T-helper 2 cell treated with Interferon-gamma antibody and Interleukin-4, amounts not matched to agents 5 μg/mL and 100 μg/mL, for 36 hours (primary cell): ENCODE measurements at regions not wholly inside any gene's neighbourhood (a gene's known extent, or its start where the extent isn't known, plus 50 kb on each side); places are given as distances from the start of the nearest gene placed in this dataset.

Experiments used
- DNase-seq: peaks from one replicate; pipeline ENCODE4 v3.0.0; 2021; ENCODE audit warnings: low spot score
- H3K27ac Mint-ChIP-seq: one replicate; pipeline ENCODE4 v1.8.0; 2021; ENCODE audit warnings: mild to moderate bottlenecking, mixed read lengths
- H3K27me3 Mint-ChIP-seq: one replicate; pipeline ENCODE4 v1.8.0; 2021; ENCODE audit warnings: low read depth, mixed read lengths
- H3K36me3 Mint-ChIP-seq: one replicate; pipeline ENCODE4 v1.8.0; 2021; ENCODE audit warnings: low read depth, mixed read lengths
- H3K4me1 Mint-ChIP-seq: one replicate; pipeline ENCODE4 v1.8.0; 2021; ENCODE audit warnings: low read depth, mixed read lengths
- H3K4me3 Mint-ChIP-seq: one replicate; pipeline ENCODE4 v1.8.0; 2022; ENCODE audit warnings: mild to moderate bottlenecking, moderate library complexity, mixed read lengths
- H3K9me3 Mint-ChIP-seq: one replicate; pipeline ENCODE4 v1.8.0; 2021; ENCODE audit warnings: mixed read lengths

- Mint-ChIP-seq H3K36me3 (no peaks in the 10 kb centered on the region), H3K4me3 (no peak overlapping the region), H3K9me3 (no peaks in the 10 kb centered on the region), H3K27me3 (peaks cover 21% of the 10 kb centered on the region), H3K27ac (no peak overlapping the region), H3K4me1 (no peaks in the 10 kb centered on the region)
- DNase-seq: no peak
These were observed 85.2 kb upstream of the ANKRD34C start for GRCh38 chr15:79197285-79197684.

DNA sequence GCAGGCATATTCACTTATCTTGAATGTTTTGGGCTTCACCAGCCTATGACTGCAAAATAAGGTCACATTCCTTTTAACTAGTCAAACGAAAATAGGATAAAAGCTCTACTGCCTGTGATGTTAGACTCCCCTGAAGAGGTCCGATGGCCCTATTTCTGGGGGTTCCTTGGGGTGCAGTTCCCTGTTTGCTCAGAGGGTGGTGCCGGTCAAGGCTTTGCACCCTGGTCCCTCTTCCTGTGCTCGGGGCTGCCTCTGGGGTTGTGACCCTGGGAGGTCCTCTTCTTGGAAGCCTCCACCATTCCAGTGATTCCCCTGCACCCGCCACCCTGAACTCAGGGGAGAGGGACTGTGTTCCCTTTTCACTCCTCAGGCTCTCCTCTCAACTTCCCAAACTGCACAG lies 86.7 kb upstream of the ANKRD34C start:
- Mint-ChIP-seq H3K4me1 (no peaks in the 10 kb centered on the region), H3K4me3 (no peak overlapping the region), H3K27ac (no peak overlapping the region), H3K9me3 (no peaks in the 10 kb centered on the region), H3K36me3 (no peaks in the 10 kb centered on the region), H3K27me3 (peaks cover 14% of the 10 kb centered on the region)
- DNase-seq: no peak

DNA sequence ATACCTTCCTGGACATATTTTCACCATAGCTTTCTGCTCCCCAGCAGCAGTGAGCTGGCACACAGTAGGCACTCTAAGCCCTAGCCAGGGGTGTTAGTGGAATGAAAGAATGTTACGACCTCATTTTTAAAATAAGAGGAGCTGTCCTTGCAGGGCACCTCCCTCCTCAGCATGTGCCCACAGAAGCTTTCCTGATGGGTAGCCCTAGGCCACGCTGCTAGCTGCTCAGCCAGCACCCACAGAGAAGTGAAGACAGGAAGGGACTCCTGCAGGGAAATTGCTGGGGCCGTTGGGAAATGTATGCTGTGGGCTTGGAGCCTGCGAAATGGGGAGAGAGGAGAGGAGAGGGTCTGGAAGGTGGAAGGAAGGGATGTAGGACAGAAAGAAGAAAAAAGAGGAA lies 87.3 kb upstream of the ANKRD34C start:
- H3K9me3 Mint-ChIP-seq: no peaks in the 10 kb centered on the region
- DNase-seq: no peak
- no peaks in the 10 kb centered on the region for H3K36me3 Mint-ChIP-seq

GRCh38 chr15:79194386-79194785 lies 88.1 kb upstream of the ANKRD34C start:
- no peak for DNase-seq
- Mint-ChIP-seq H3K4me1 (no peaks in the 10 kb centered on the region), H3K36me3 (no peaks in the 10 kb centered on the region), H3K27ac (no peak overlapping the region), H3K27me3 (peaks cover 11% of the 10 kb centered on the region), H3K9me3 (no peaks in the 10 kb centered on the region), H3K4me3 (no peak overlapping the region)

More for the DNA sequence above, 87.3 kb upstream of the ANKRD34C start:
- no peak overlapping the region for H3K27ac Mint-ChIP-seq
- peaks cover 11% of the 10 kb centered on the region for H3K27me3 Mint-ChIP-seq
- H3K4me1 Mint-ChIP-seq: no peaks in the 10 kb centered on the region
- no peak overlapping the region for H3K4me3 Mint-ChIP-seq

- Mint-ChIP-seq H3K27ac (no peak overlapping the region), H3K9me3 (no peaks in the 10 kb centered on the region), H3K4me1 (no peaks in the 10 kb centered on the region), H3K4me3 (no peak overlapping the region), H3K36me3 (no peaks in the 10 kb centered on the region), H3K27me3 (peaks cover 11% of the 10 kb centered on the region)
- no peak for DNase-seq
These were observed 89.0 kb upstream of the ANKRD34C start for GRCh38 chr15:79193549-79193948.

DNA sequence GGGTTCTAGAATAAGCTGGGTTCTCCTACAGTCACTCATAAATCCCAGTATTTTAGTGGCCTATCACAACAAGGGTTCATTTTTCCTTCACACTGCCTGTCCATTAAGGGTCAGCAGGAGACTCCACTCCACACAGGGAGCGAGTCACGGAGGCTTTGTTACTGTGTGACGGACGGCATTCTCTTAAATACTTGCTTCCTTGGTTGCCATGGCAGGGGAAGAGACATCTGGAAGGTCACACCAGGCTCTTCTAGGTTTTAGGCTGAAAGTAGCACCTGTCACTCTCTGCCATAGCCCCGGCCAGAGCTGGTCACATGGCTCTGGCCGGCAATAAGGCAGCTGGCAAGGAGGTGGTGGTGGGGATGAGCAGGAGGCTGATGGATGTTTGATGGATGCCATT lies 89.4 kb upstream of the ANKRD34C start:
- Mint-ChIP-seq H3K4me3 (no peak overlapping the region), H3K4me1 (no peaks in the 10 kb centered on the region)

DNA sequence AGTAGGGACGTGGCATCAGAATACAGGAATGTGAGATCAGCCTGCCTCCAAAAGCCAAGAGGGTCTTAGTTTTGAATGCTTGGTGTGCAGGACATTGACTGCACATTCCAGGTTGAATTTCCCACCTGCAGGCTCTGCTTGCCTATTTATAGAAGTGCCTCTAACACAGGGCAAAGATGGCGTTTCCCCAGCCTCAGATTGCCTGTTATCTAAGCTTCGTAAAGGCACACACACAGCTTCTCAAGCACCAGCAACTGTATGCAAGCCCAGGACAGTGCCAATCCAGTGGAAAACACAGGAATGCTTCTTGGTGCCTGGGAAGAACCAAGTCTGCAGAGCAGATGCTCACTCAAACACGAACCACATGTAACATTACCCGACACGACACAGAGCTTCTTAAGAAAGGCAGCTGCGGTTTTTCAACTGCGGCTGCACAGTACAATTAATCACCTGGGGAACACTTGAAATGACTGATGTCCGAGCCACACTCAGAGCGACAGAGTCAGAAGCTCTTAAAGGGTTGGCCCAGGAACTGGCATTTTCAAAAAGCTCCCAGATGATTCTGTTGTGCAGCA lies 90.0 kb upstream of the ANKRD34C start:
- Mint-ChIP-seq H3K9me3 (no peaks in the 10 kb centered on the region), H3K27me3 (peaks cover 11% of the 10 kb centered on the region), H3K27ac (no peak overlapping the region), H3K4me3 (no peak overlapping the region), H3K36me3 (no peaks in the 10 kb centered on the region), H3K4me1 (no peaks in the 10 kb centered on the region)
- DNase-seq: no peak

More for the DNA sequence above, 89.4 kb upstream of the ANKRD34C start:
- Mint-ChIP-seq H3K36me3 (no peaks in the 10 kb centered on the region), H3K27me3 (peaks cover 11% of the 10 kb centered on the region), H3K27ac (no peak overlapping the region), H3K9me3 (no peaks in the 10 kb centered on the region)
- DNase-seq: no peak

DNA sequence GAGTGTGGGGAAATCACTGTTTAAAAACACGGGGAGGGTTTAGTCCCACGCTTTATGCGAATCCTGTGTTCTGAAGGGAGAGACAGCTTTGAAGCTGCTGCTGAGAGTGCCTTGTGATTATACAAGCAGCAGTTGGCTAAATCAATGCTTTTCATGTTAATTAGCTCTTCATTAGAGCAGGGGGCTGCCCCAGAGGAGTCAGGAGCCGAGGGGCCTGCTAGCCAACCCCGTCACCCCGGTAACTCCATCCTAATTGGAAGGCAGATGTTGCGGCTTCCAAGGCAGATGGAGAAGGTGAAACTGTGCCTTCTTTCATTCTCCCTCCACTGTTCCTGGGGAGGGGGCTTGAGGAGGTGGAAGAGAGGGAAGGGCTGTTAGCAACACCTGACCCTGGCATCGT lies 92.4 kb upstream of the ANKRD34C start:
- peaks cover 4% of the 10 kb centered on the region for H3K27me3 Mint-ChIP-seq
- H3K4me1 Mint-ChIP-seq: no peaks in the 10 kb centered on the region
- no peak overlapping the region for H3K4me3 Mint-ChIP-seq
- no peak overlapping the region for H3K27ac Mint-ChIP-seq
- H3K9me3 Mint-ChIP-seq: no peaks in the 10 kb centered on the region
- H3K36me3 Mint-ChIP-seq: no peaks in the 10 kb centered on the region
- no peak for DNase-seq

DNA sequence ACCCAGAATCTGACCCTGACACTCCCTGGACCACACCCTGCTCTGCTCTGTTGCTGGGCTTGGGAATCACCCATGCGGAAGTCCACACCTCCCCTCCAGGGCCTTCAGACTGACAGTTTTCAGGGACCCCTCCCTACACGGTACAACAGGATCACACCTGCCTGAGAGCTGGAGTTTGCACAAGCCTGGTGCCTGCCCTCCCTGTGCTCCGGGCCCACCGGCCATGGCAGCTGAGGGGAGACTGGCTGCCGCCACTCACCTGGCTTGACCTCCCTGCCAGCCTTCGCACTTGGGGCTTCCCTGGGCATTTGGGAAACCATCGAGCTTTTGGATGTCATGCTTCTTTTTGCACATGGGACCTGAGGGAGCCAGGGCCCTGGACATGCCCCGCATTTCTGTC lies 95.9 kb upstream of the ANKRD34C start:
- Mint-ChIP-seq H3K4me3 (no peak overlapping the region), H3K9me3 (no peaks in the 10 kb centered on the region), H3K4me1 (no peaks in the 10 kb centered on the region), H3K36me3 (no peaks in the 10 kb centered on the region), H3K27me3 (peaks cover 3% of the 10 kb centered on the region), H3K27ac (no peak overlapping the region)
- DNase-seq: no peak

DNA sequence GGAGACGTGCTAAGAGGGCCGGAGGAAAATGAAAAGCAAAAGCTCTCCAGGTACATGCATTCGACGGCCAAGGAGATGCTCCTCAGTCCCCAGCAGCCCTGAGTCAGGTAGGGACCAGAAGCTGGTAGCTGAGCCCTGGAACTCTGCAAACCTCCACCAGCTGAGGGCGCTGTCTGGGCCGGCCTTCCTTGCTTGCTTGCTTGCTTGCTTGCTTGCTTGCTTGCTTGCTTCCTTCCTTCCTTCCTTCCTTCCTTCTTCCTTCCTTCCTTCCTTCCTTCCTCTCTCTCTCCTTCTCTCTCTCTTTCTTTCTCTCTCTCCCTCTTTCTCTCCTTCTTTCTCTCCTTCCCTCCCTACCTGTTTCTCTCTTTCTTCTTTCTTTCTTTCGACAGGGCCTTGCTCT lies 94.6 kb upstream of the RASGRF1 start:
- Mint-ChIP-seq H3K4me3 (no peak overlapping the region), H3K36me3 (no peaks in the 10 kb centered on the region), H3K27ac (no peak overlapping the region), H3K27me3 (peaks cover 3% of the 10 kb centered on the region), H3K4me1 (no peaks in the 10 kb centered on the region), H3K9me3 (no peaks in the 10 kb centered on the region)
- DNase-seq: no peak

DNA sequence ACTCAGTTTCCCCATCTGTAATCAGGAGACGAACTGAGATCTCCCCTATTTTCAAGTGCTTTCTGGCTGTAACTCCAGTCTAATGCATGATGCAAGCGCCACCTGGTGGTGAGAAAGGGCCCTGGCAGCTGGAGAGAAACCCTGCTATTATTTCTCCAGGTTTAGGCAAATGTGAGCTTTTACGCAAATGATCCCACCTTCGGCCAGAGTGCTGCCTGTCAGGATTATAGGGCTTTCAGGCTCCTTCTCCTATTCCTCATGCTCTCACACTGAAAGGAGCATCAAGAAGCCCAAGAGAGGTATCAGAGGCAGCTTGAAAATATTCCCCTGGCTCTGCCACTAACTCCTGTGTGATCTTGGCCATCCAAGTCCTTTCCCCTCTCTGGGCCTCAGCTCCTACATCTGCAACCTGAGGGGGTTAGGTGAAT lies 93.9 kb upstream of the RASGRF1 start:
- H3K9me3 Mint-ChIP-seq: no peaks in the 10 kb centered on the region
- peaks cover 3% of the 10 kb centered on the region for H3K27me3 Mint-ChIP-seq
- no peaks in the 10 kb centered on the region for H3K36me3 Mint-ChIP-seq
- H3K4me3 Mint-ChIP-seq: no peak overlapping the region
- peak; percentile 34 for DNase-seq
- H3K27ac Mint-ChIP-seq: no peak overlapping the region
- no peaks in the 10 kb centered on the region for H3K4me1 Mint-ChIP-seq

- H3K27ac Mint-ChIP-seq: no peak overlapping the region
- H3K4me1 Mint-ChIP-seq: no peaks in the 10 kb centered on the region
- H3K4me3 Mint-ChIP-seq: no peak overlapping the region
- DNase-seq: no peak
- no peaks in the 10 kb centered on the region for H3K9me3 Mint-ChIP-seq
- peaks cover 3% of the 10 kb centered on the region for H3K27me3 Mint-ChIP-seq
- no peaks in the 10 kb centered on the region for H3K36me3 Mint-ChIP-seq
These were observed 89.7 kb upstream of the RASGRF1 start for GRCh38 chr15:79180318-79180717.

DNA sequence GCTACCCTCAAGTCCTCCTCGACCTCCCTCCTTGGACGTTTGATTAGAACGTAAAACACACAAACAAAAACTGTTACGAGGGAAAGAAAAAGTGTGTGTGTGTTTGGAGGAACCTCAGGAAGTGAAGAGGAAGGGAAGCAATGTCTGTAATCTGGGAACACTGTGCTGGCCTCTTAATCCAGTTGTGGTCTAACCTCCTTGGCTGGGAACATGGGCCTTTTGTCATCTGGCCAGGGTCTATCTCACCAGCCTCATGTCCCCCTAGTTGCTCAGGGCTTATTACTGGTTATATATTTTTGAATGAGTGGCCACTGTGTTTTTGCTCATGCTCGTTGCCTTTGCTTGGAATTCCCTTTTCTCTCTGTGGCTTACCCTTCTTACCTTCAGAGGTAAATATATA lies 89.0 kb upstream of the RASGRF1 start:
- Mint-ChIP-seq H3K4me3 (no peak overlapping the region), H3K4me1 (no peaks in the 10 kb centered on the region), H3K27ac (no peak overlapping the region), H3K9me3 (no peaks in the 10 kb centered on the region), H3K27me3 (peaks cover 3% of the 10 kb centered on the region), H3K36me3 (no peaks in the 10 kb centered on the region)
- no peak for DNase-seq

DNA sequence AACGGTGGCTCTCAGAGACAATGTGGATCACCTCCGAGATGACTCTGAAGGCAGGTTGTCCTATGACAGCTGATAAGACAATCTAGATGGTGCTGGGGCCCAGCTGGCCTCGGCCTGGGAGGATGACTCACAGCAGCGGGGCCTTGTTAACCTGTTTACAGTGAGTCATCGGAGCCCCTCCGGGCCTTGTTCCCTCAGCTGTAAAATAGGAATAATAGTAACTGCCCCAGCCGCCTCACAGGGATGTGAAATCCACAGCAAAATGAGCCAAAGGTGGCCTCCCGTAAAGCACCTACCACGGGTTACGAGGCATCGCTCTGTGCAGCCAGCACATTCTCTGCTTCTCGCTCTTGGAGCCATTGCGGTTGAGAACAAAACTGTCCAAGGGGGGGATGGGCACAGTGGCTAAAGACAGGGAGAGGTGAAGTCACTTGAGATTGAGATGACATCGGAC lies 88.6 kb upstream of the RASGRF1 start:
- no peaks in the 10 kb centered on the region for H3K36me3 Mint-ChIP-seq
- H3K27me3 Mint-ChIP-seq: peaks cover 3% of the 10 kb centered on the region

GRCh38 chr15:79178594-79178993 lies 88.0 kb upstream of the RASGRF1 start:
- H3K4me3 Mint-ChIP-seq: no peak overlapping the region
- no peak for DNase-seq
- no peak overlapping the region for H3K27ac Mint-ChIP-seq
- H3K27me3 Mint-ChIP-seq: peaks cover 5% of the 10 kb centered on the region
- no peaks in the 10 kb centered on the region for H3K9me3 Mint-ChIP-seq
- no peaks in the 10 kb centered on the region for H3K36me3 Mint-ChIP-seq
- no peaks in the 10 kb centered on the region for H3K4me1 Mint-ChIP-seq

More for the DNA sequence above, 88.6 kb upstream of the RASGRF1 start:
- no peaks in the 10 kb centered on the region for H3K9me3 Mint-ChIP-seq
- no peaks in the 10 kb centered on the region for H3K4me1 Mint-ChIP-seq
- DNase-seq: no peak
- H3K27ac Mint-ChIP-seq: no peak overlapping the region
- no peak overlapping the region for H3K4me3 Mint-ChIP-seq
